HepG2 (cell line): ENCODE measurements at regions not wholly inside any gene's neighbourhood (a gene's known extent, or its start where the extent isn't known, plus 50 kb on each side); places are given as distances from the start of the nearest gene placed in this dataset.

Source experiments
- ATAC-seq: fragments of 200-7000 bp; cut with Tn5 transposase; 3 replicates; pipeline ENCODE4 v1.9.1; 2020; ENCODE audit warnings: mild to moderate bottlenecking, moderate library complexity
- BruUV-seq: library from RNA; stranded (reverse); fragments of 400-500 nt; replicated peaks from 2 replicates; lab custom pipeline; 2021; lab: Mats Ljungman, UMichigan
- CTCF ChIA-PET: fragments of 300-600 bp; formaldehyde crosslinking; extraction: SDS; loops from one replicate; lab custom pipeline; 2021; ENCODE audit warnings: low total read pairs, inconsistent platforms, low intra/inter-chr PET ratio; lab: Yijun Ruan, JAX
- POLR2A ChIA-PET: fragments of 350-600 bp; sonication (Branson Sonifier 250); formaldehyde crosslinking; loops from one replicate; lab custom pipeline; 2020; ENCODE audit warnings: antibody characterized with exemption, inconsistent platforms; lab: Yijun Ruan, JAX
- DNase-seq: peaks from one replicate; pipeline ENCODE4 v3.0.0-alpha.2; 2015; ENCODE audit warnings: low spot score
- FAIRE-seq: peaks from 3 replicates; lab custom pipeline; 2011; peaks lifted over from hg19 to GRCh38; lab: Jason Lieb, UNC
- H2AFZ ChIP-seq: one replicate; pipeline ENCODE4 v1.6.1; 2011; ENCODE audit warnings: low read length, inconsistent platforms
- H3K27ac ChIP-seq: fragments of 300-600 bp; 3 replicates; pipeline ENCODE4 v1.8.0; 2011; ENCODE audit warnings: mixed run types, mild to moderate bottlenecking, mixed read lengths, low read length, inconsistent platforms; ENCODE audit not compliant: insufficient read depth; ENCODE audit errors: extremely low read length
- H3K27me3 ChIP-seq, 2 experiments: fragments of 200-600 bp in 1 of 2; 2 replicates in 1 of 2; 3 replicates in 1 of 2; pipeline versions ENCODE4 v1.6.0 to v1.8.0; 2011; ENCODE audit warnings: low read length in 2 of 2, mild to moderate bottlenecking in 2 of 2, moderate library complexity in 2 of 2, inconsistent platforms in 1 of 2; ENCODE audit not compliant: insufficient read depth in 2 of 2, control insufficient read depth in 1 of 2
- H3K36me3 ChIP-seq, 2 experiments: fragments of 200-600 bp in 1 of 2; replicated peaks in 1 of 2; 2 replicates in 1 of 2; 3 replicates in 1 of 2; pipeline versions ENCODE4 v1.5.1 to v1.8.0; 2011; ENCODE audit warnings: low read length in 2 of 2, inconsistent platforms in 1 of 2; ENCODE audit not compliant: insufficient read depth in 2 of 2, control insufficient read depth in 1 of 2
- H3K4me1 ChIP-seq: 2 replicates; pipeline ENCODE4 v1.5.1; 2012; ENCODE audit warnings: low read length, inconsistent platforms; ENCODE audit not compliant: insufficient read depth
- H3K4me2 ChIP-seq: 2 replicates; pipeline ENCODE4 v1.6.0; 2011; ENCODE audit warnings: low read depth, low read length, inconsistent platforms
- H3K4me3 ChIP-seq, 3 experiments: fragments of 200-600 bp in 1 of 3; sonication (generic), shearing (Covaris generic) in 1 of 3; replicated peaks in 1 of 3; 2 replicates each; pipeline ENCODE4 v1.5.1; 2011 to 2016; ENCODE audit warnings: low read length in 3 of 3, inconsistent platforms in 2 of 3, low read depth in 2 of 3, mild to moderate bottlenecking in 2 of 3, control low read depth in 1 of 3, mixed read lengths in 1 of 3; ENCODE audit not compliant: insufficient read depth in 1 of 3
- H3K79me2 ChIP-seq: one replicate; pipeline ENCODE4 v1.6.1; 2011; ENCODE audit warnings: low read length, inconsistent platforms; ENCODE audit not compliant: insufficient read depth
- H3K9ac ChIP-seq: 2 replicates; pipeline ENCODE4 v1.6.0; 2011; ENCODE audit warnings: mild to moderate bottlenecking, low read depth, low read length, inconsistent platforms; ENCODE audit not compliant: insufficient read depth
- H3K9me3 ChIP-seq: 2 replicates; pipeline ENCODE4 v1.5.1; 2012; ENCODE audit warnings: mild to moderate bottlenecking, low read length
- H4K20me1 ChIP-seq: 2 replicates; pipeline ENCODE4 v1.6.0; 2011; ENCODE audit warnings: inconsistent platforms, mild to moderate bottlenecking, low read length, moderate library complexity; ENCODE audit not compliant: insufficient read depth
- AKAP8 ChIP-seq: sonication (generic); formaldehyde crosslinking; IDR thresholded peaks from 2 replicates; pipeline ENCODE4 v1.5.1; 2020; ENCODE audit warnings: mild to moderate bottlenecking, missing genetic modification reagents
- ELF3 ChIP-seq: IDR thresholded peaks from 2 replicates; pipeline ENCODE4 v1.6.1; 2016; ENCODE audit warnings: missing genetic modification reagents, missing compliant biosample characterization
- NFYB ChIP-seq: sonication (generic); formaldehyde crosslinking; IDR thresholded peaks from 2 replicates; pipeline ENCODE4 v1.4.0; 2020; ENCODE audit warnings: missing genetic modification reagents
- RBM39 ChIP-seq: fragments of 200-400 bp; formaldehyde crosslinking; IDR thresholded peaks from one replicate; pipeline ENCODE4 v1.6.1; 2018; ENCODE audit warnings: antibody characterized with exemption, mild to moderate bottlenecking, low read depth, low read length; ENCODE audit not compliant: poor library complexity, severe bottlenecking
- SNAPC2 ChIP-seq: sonication (generic); formaldehyde crosslinking; IDR thresholded peaks from 2 replicates; pipeline ENCODE4 v1.8.1; 2022; ENCODE audit warnings: mild to moderate bottlenecking, missing genetic modification reagents
- THAP11 ChIP-seq: IDR thresholded peaks from 2 replicates; pipeline ENCODE4 v1.6.1; 2016; ENCODE audit warnings: missing biosample characterization, missing genetic modification reagents
- ZBTB8A ChIP-seq: sonication (generic); formaldehyde crosslinking; IDR thresholded peaks from 2 replicates; pipeline ENCODE4 v1.4.0; 2020; ENCODE audit warnings: mild to moderate bottlenecking, low read depth, missing genetic modification reagents, borderline replicate concordance
- ZNF136 ChIP-seq: sonication (generic); formaldehyde crosslinking; IDR thresholded peaks from 2 replicates; pipeline ENCODE4 v1.8.1; 2022; ENCODE audit warnings: low read depth, mild to moderate bottlenecking, moderate library complexity, missing genetic modification reagents
- ZNF138 ChIP-seq: sonication (generic); formaldehyde crosslinking; IDR thresholded peaks from 2 replicates; pipeline ENCODE4 v1.5.0; 2020; ENCODE audit warnings: mild to moderate bottlenecking, low read depth, missing genetic modification reagents
- ZNF350 ChIP-seq: sonication (generic); formaldehyde crosslinking; IDR thresholded peaks from 2 replicates; pipeline ENCODE4 v1.4.0; 2020; ENCODE audit warnings: mild to moderate bottlenecking, low read depth, missing genetic modification reagents, borderline replicate concordance
- ZNF414 ChIP-seq: sonication (generic); formaldehyde crosslinking; IDR thresholded peaks from 2 replicates; pipeline ENCODE4 v1.5.0; 2020; ENCODE audit warnings: missing genetic modification reagents
- ZNF510 ChIP-seq: sonication (generic); formaldehyde crosslinking; IDR thresholded peaks from 2 replicates; pipeline ENCODE4 v1.4.0; 2020; ENCODE audit warnings: low read depth, mild to moderate bottlenecking, missing genetic modification reagents
- ZNF670 ChIP-seq: sonication (generic); formaldehyde crosslinking; IDR thresholded peaks from 2 replicates; pipeline ENCODE4 v1.8.0; 2022; ENCODE audit warnings: mild to moderate bottlenecking, missing genetic modification reagents, borderline replicate concordance
- WGBS: methylation state at CpG from one replicate; pipeline ENCODE4 v1.1.6; 2017; ENCODE audit warnings: low lambda C conversion rate; 5-methylcytosine and 5-hydroxymethylcytosine counted together
- in situ Hi-C: cut with HindIII; loops from 2 replicates; pipeline ENCODE4 v1.10.0; 2017; ENCODE audit warnings: low pct_unique_long_range_greater_than_20kb; ENCODE audit not compliant: extremely low pct_ligation_motif_present
- intact Hi-C: fragments of 100-400 bp; cut with micrococcal nuclease; formaldehyde crosslinking; loops from one replicate; pipeline ENCODE4 v1.10.0; 2022; ENCODE audit not compliant: unreplicated experiment
- TF ChIP-seq, protein P1 (sequence below): sonication (generic); formaldehyde crosslinking; IDR thresholded peaks from 2 replicates; pipeline ENCODE4 v1.4.0; 2020; ENCODE audit warnings: missing genetic modification reagents
- TF ChIP-seq, protein P2 (sequence below): IDR thresholded peaks from 2 replicates; pipeline ENCODE4 v1.6.1; 2016; ENCODE audit warnings: low read depth
- TF ChIP-seq, protein P3 (sequence below): sonication (generic); formaldehyde crosslinking; IDR thresholded peaks from 2 replicates; pipeline ENCODE4 v1.4.0; 2020; ENCODE audit warnings: missing genetic modification reagents, mild to moderate bottlenecking, borderline replicate concordance

DNA sequence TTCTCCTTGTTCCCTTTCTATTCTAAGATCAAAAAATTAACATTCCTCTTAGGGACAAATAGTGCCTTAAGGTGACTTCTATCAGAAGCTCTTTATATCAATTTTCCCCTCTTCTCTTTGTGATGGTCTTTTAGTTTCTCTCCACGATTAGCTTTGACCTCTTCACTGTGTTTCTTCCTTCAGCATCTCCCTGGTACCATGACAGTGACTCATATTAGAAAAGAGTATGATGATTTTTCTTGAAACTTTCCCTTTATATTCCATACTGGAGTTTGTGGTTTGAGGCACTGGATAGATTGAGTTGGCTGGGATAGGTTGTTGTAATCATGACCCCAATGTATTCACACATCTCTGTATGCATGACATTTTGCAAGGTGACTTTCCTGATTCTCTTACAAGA lies 335.6 kb upstream of the GLI3 start:
- ChIA-PET CTCF (no interaction called here), POLR2A (no interaction called here)
- Histone ChIP-seq H3K9me3 (peaks cover 14% of the 10 kb centered on the region), H3K9ac (no peak overlapping the region), H3K27ac (no peak overlapping the region), H3K79me2 (no peaks in the 10 kb centered on the region), H2AFZ (no peak overlapping the region), H3K4me1 (no peaks in the 10 kb centered on the region), H3K36me3 (no peaks in the 10 kb centered on the region), H3K27me3 (no peaks in the 10 kb centered on the region), H3K4me3 (no peak overlapping the region), H4K20me1 (no peaks in the 10 kb centered on the region), H3K4me2 (no peak overlapping the region)
- no TSS peak for BruUV-seq
- 3% methylated on average over 1 of the region's 1 CpG for WGBS
- no peak for TF ChIP-seq AKAP8 (CRISPR knock-in tag)
- no peak for TF ChIP-seq THAP11 (CRISPR knock-in tag)
- TF ChIP-seq ZNF414: no peak
- TF ChIP-seq ZNF138 (CRISPR knock-in tag): no peak
- no peak for TF ChIP-seq ZNF350 (CRISPR knock-in tag)
- TF ChIP-seq ZNF670 (CRISPR knock-in tag): no peak
- no peak for TF ChIP-seq RBM39
- TF ChIP-seq, protein P1, sequence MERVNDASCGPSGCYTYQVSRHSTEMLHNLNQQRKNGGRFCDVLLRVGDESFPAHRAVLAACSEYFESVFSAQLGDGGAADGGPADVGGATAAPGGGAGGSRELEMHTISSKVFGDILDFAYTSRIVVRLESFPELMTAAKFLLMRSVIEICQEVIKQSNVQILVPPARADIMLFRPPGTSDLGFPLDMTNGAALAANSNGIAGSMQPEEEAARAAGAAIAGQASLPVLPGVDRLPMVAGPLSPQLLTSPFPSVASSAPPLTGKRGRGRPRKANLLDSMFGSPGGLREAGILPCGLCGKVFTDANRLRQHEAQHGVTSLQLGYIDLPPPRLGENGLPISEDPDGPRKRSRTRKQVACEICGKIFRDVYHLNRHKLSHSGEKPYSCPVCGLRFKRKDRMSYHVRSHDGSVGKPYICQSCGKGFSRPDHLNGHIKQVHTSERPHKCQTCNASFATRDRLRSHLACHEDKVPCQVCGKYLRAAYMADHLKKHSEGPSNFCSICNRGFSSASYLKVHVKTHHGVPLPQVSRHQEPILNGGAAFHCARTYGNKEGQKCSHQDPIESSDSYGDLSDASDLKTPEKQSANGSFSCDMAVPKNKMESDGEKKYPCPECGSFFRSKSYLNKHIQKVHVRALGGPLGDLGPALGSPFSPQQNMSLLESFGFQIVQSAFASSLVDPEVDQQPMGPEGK (CRISPR knock-in tag): no peak
- no peak for TF ChIP-seq SNAPC2
- TF ChIP-seq NFYB (CRISPR knock-in tag): no peak
- TF ChIP-seq ZNF510 (CRISPR knock-in tag): no peak
- no peak for TF ChIP-seq ELF3 (CRISPR knock-in tag)
- no peak for TF ChIP-seq ZNF136 (CRISPR knock-in tag)
- TF ChIP-seq ZBTB8A (CRISPR knock-in tag): no peak
- TF ChIP-seq, protein P2, sequence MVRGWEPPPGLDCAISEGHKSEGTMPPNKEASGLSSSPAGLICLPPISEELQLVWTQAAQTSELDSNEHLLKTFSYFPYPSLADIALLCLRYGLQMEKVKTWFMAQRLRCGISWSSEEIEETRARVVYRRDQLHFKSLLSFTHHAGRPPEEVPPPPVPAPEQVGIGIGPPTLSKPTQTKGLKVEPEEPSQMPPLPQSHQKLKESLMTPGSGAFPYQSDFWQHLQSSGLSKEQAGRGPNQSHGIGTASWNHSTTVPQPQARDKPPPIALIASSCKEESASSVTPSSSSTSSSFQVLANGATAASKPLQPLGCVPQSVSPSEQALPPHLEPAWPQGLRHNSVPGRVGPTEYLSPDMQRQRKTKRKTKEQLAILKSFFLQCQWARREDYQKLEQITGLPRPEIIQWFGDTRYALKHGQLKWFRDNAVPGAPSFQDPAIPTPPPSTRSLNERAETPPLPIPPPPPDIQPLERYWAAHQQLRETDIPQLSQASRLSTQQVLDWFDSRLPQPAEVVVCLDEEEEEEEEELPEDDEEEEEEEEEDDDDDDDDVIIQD (CRISPR knock-in tag): no peak
- TF ChIP-seq, protein P3, sequence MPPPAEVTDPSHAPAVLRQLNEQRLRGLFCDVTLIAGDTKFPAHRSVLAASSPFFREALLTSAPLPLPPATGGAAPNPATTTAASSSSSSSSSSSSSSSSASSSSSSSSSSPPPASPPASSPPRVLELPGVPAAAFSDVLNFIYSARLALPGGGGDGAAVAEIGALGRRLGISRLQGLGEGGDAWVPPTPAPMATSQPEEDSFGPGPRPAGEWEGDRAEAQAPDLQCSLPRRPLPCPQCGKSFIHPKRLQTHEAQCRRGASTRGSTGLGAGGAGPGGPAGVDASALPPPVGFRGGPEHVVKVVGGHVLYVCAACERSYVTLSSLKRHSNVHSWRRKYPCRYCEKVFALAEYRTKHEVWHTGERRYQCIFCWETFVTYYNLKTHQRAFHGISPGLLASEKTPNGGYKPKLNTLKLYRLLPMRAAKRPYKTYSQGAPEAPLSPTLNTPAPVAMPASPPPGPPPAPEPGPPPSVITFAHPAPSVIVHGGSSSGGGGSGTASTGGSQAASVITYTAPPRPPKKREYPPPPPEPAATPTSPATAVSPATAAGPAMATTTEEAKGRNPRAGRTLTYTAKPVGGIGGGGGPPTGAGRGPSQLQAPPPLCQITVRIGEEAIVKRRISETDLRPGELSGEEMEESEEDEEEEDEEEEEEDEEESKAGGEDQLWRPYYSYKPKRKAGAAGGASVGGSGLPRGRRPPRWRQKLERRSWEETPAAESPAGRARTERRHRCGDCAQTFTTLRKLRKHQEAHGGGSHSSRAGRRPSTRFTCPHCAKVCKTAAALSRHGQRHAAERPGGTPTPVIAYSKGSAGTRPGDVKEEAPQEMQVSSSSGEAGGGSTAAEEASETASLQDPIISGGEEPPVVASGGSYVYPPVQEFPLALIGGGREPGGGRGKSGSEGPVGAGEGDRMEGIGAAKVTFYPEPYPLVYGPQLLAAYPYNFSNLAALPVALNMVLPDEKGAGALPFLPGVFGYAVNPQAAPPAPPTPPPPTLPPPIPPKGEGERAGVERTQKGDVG (CRISPR knock-in tag): no peak
- ATAC-seq (no peak), DNase-seq (no peak), FAIRE-seq (no peak)
- intact Hi-C loops (no loop called here), in situ Hi-C loops (no loop called here)
